Common myeloid progenitor, CD34-positive (primary cell): ENCODE measurements at regions not wholly inside any gene's neighbourhood (a gene's known extent, or its start where the extent isn't known, plus 50 kb on each side); places are given as distances from the start of the nearest gene placed in this dataset.

Experiments used
- CTCF ChIA-PET: fragments of 350-600 bp; sonication (Branson Sonifier 250); formaldehyde crosslinking; loops from one replicate; lab custom pipeline; 2021; ENCODE audit warnings: antibody characterized with exemption; lab: Charles Lee
- POLR2A ChIA-PET: fragments of 350-600 bp; sonication (Branson Sonifier 250); formaldehyde crosslinking; loops from one replicate; lab custom pipeline; 2021; ENCODE audit warnings: antibody characterized with exemption; lab: Charles Lee
- DNase-seq, 3 donors: peaks; one replicate each; pipeline versions ENCODE4 v3.0.0 to v3.0.0-alpha.2; 2013
- H3K27ac ChIP-seq, 2 experiments: 1 replicate in 1 of 2; 2 replicates in 1 of 2; pipeline ENCODE4 v1.7.0; 2013; ENCODE audit warnings: inconsistent platforms in 2 of 2, low read length in 2 of 2, mild to moderate bottlenecking in 2 of 2, low read depth in 1 of 2, moderate library complexity in 1 of 2; ENCODE audit not compliant: severe bottlenecking in 2 of 2, insufficient read depth in 1 of 2, poor library complexity in 1 of 2
- H3K27me3 ChIP-seq, 5 experiments: replicated peaks in 2 of 5; 1 replicate in 3 of 5; 2 replicates in 2 of 5; pipeline versions ENCODE4 v1.6.1 to v1.7.0; 2013; ENCODE audit warnings: low read length in 4 of 5, mild to moderate bottlenecking in 2 of 5, moderate library complexity in 2 of 5, inconsistent platforms in 1 of 5; ENCODE audit not compliant: insufficient read depth in 5 of 5, control insufficient read depth in 4 of 5
- H3K36me3 ChIP-seq, 4 experiments: 1 replicate in 2 of 4; 2 replicates in 2 of 4; pipeline versions ENCODE4 v1.6.1 to v1.7.0; 2013; ENCODE audit warnings: low read length in 3 of 4, control low read depth in 1 of 4, mild to moderate bottlenecking in 1 of 4; ENCODE audit not compliant: control insufficient read depth in 4 of 4, insufficient read depth in 4 of 4
- H3K4me1 ChIP-seq, 4 experiments: 1 replicate in 3 of 4; 2 replicates in 1 of 4; pipeline versions ENCODE4 v1.6.1 to v1.7.1; 2013; ENCODE audit warnings: low read length in 3 of 4, mild to moderate bottlenecking in 3 of 4, control low read depth in 1 of 4, inconsistent platforms in 1 of 4, moderate library complexity in 1 of 4; ENCODE audit not compliant: control insufficient read depth in 4 of 4, insufficient read depth in 4 of 4; ENCODE audit errors: control extremely low read depth in 1 of 4
- H3K4me3 ChIP-seq, 7 experiments: 1 replicate in 4 of 7; 2 replicates in 3 of 7; pipeline versions ENCODE4 v1.5.1 to v1.7.0; 2013; ENCODE audit warnings: mild to moderate bottlenecking in 7 of 7, low read length in 6 of 7, moderate library complexity in 6 of 7, inconsistent platforms in 2 of 7, low read depth in 2 of 7, control low read depth in 1 of 7; ENCODE audit not compliant: insufficient read depth in 4 of 7, control insufficient read depth in 1 of 7; ENCODE audit errors: extremely low read depth in 1 of 7
- H3K9me3 ChIP-seq, 5 experiments: 1 replicate in 4 of 5; 2 replicates in 1 of 5; pipeline versions ENCODE4 v1.6.1 to v1.7.1; 2013; ENCODE audit warnings: low read length in 4 of 5, mild to moderate bottlenecking in 2 of 5, inconsistent platforms in 1 of 5, low read depth in 1 of 5, moderate library complexity in 1 of 5; ENCODE audit not compliant: control insufficient read depth in 4 of 5, insufficient read depth in 2 of 5; ENCODE audit errors: control extremely low read depth in 1 of 5
- WGBS: methylation state at CpG from one replicate; pipeline ENCODE4 v1.1.5; 2013; ENCODE audit not compliant: insufficient coverage; 5-methylcytosine and 5-hydroxymethylcytosine counted together

GRCh38 chr3:23685541-23686258 is 120.1 kb upstream of the UBE2E1 start:
- no peaks in the 10 kb centered on the region for H3K4me1 ChIP-seq
- POLR2A ChIA-PET = no interaction called here
- CTCF ChIA-PET = no interaction called here
- no peak overlapping the region for H3K27ac ChIP-seq
- DNase-seq = peak in 1 of 3 donors; percentile 28
- WGBS = 94% methylated on average over 5 of the region's 9 CpGs
- no peaks in the 10 kb centered on the region for H3K36me3 ChIP-seq
- H3K9me3 ChIP-seq = peaks cover 0 to 19% (median 5%) of the 10 kb centered on the region in 5 experiments
- no peaks in the 10 kb centered on the region for H3K27me3 ChIP-seq
- no peak overlapping the region for H3K4me3 ChIP-seq

GRCh38 chr3:23686519-23686918 is 119.2 kb upstream of the UBE2E1 start:
- Histone ChIP-seq H3K9me3 (peaks cover 0 to 23% (median 5%) of the 10 kb centered on the region in 5 experiments), H3K4me3 (no peak overlapping the region), H3K27me3 (no peaks in the 10 kb centered on the region), H3K27ac (no peak overlapping the region), H3K4me1 (no peaks in the 10 kb centered on the region), H3K36me3 (no peaks in the 10 kb centered on the region)
- ChIA-PET CTCF (interaction anchor here (0.7 kb wide), 1 partner anchor 9 kb away, joined by 3 read pairs; no protein-coding TSS in a partner anchor), POLR2A (no interaction called here)
- WGBS = 82% methylated on average over 2 of the region's 3 CpGs
- DNase-seq = no peak

GRCh38 chr3:23691357-23691895 is 114.3 kb upstream of the UBE2E1 start:
- H3K27me3 ChIP-seq = no peaks in the 10 kb centered on the region
- H3K27ac ChIP-seq = no peak overlapping the region
- no peaks in the 10 kb centered on the region for H3K36me3 ChIP-seq
- H3K4me1 ChIP-seq = no peaks in the 10 kb centered on the region
- ChIA-PET CTCF (no interaction called here), POLR2A (no interaction called here)
- peaks cover 0 to 23% (median 5%) of the 10 kb centered on the region in 5 experiments for H3K9me3 ChIP-seq
- no peak overlapping the region for H3K4me3 ChIP-seq
- 100% methylated on average over 3 of the region's 5 CpGs for WGBS
- no peak for DNase-seq

GRCh38 chr3:23696842-23697241 is 108.9 kb upstream of the UBE2E1 start:
- WGBS = 92% methylated on average over 2 of the region's 2 CpGs
- POLR2A ChIA-PET = no interaction called here

GRCh38 chr3:23697416-23697815 is 108.3 kb upstream of the UBE2E1 start:
- no peaks in the 10 kb centered on the region for H3K9me3 ChIP-seq

More at GRCh38 chr3:23696842-23697241, 108.9 kb upstream of the UBE2E1 start:
- no peaks in the 10 kb centered on the region for H3K27me3 ChIP-seq
- no peak for DNase-seq
- H3K4me1 ChIP-seq = no peaks in the 10 kb centered on the region
- H3K4me3 ChIP-seq = no peak overlapping the region
- CTCF ChIA-PET = no interaction called here
- H3K9me3 ChIP-seq = no peaks in the 10 kb centered on the region
- H3K36me3 ChIP-seq = no peaks in the 10 kb centered on the region
- no peak overlapping the region for H3K27ac ChIP-seq

GRCh38 chr3:23698652-23699313 is 107.0 kb upstream of the UBE2E1 start:
- DNase-seq = no peak
- no peak overlapping the region for H3K27ac ChIP-seq
- ChIA-PET CTCF (no interaction called here), POLR2A (no interaction called here)
- no peak overlapping the region for H3K4me3 ChIP-seq
- no peaks in the 10 kb centered on the region for H3K27me3 ChIP-seq
- WGBS = 96% methylated on average over 2 of the region's 2 CpGs
- no peaks in the 10 kb centered on the region for H3K9me3 ChIP-seq
- no peaks in the 10 kb centered on the region for H3K4me1 ChIP-seq
- H3K36me3 ChIP-seq = no peaks in the 10 kb centered on the region

More at GRCh38 chr3:23697416-23697815, 108.3 kb upstream of the UBE2E1 start:
- 94% methylated on average over 8 of the region's 9 CpGs for WGBS
- Histone ChIP-seq H3K27ac (no peak overlapping the region), H3K27me3 (no peaks in the 10 kb centered on the region), H3K36me3 (no peaks in the 10 kb centered on the region), H3K4me1 (no peaks in the 10 kb centered on the region), H3K4me3 (no peak overlapping the region)
- ChIA-PET POLR2A (no interaction called here), CTCF (no interaction called here)
- DNase-seq = no peak

GRCh38 chr3:23700616-23701015 is 105.1 kb upstream of the UBE2E1 start:
- no peaks in the 10 kb centered on the region for H3K4me1 ChIP-seq
- no peaks in the 10 kb centered on the region for H3K27me3 ChIP-seq
- ChIA-PET POLR2A (no interaction called here), CTCF (no interaction called here)
- no peaks in the 10 kb centered on the region for H3K36me3 ChIP-seq
- WGBS = 100% methylated on average over 4 of the region's 4 CpGs
- no peak overlapping the region for H3K27ac ChIP-seq
- no peaks in the 10 kb centered on the region for H3K9me3 ChIP-seq
- no peak for DNase-seq
- H3K4me3 ChIP-seq = no peak overlapping the region
